K562 (cell line): ENCODE measurements at regions not wholly inside any gene's neighbourhood (a gene's known extent, or its start where the extent isn't known, plus 50 kb on each side); places are given as distances from the start of the nearest gene placed in this dataset.

Experiments used
- EP400 ChIP-seq: fragments of 450-650 bp; IDR thresholded peaks from 2 replicates; pipeline ENCODE4 v1.6.1; 2017; ENCODE audit warnings: antibody characterized with exemption, mild to moderate bottlenecking, moderate library complexity
- EZH2 ChIP-seq: IDR thresholded peaks from 2 replicates; pipeline ENCODE4 v1.6.1; 2012; ENCODE audit warnings: low read depth, mild to moderate bottlenecking, inconsistent platforms, low read length, borderline replicate concordance
- NCOA2 ChIP-seq, 2 experiments: fragments of 450-650 bp; IDR thresholded peaks; 2 replicates each; pipeline ENCODE4 v1.6.1; 2018; ENCODE audit warnings: mild to moderate bottlenecking in 2 of 2, moderate library complexity in 1 of 2; ENCODE audit not compliant: partially characterized antibody in 2 of 2
- NCOA4 ChIP-seq: fragments of 450-650 bp; IDR thresholded peaks from 2 replicates; pipeline ENCODE4 v1.6.1; 2018; ENCODE audit warnings: mild to moderate bottlenecking; ENCODE audit not compliant: partially characterized antibody
- NRF1 ChIP-seq, 2 experiments: fragments of 450-650 bp; IDR thresholded peaks in 1 of 2; conservative IDR thresholded peaks in 1 of 2; 2 replicates each; pipeline ENCODE4 v1.6.1; 2014; ENCODE audit warnings: mild to moderate bottlenecking in 2 of 2
- PCBP2 ChIP-seq: fragments of 200-400 bp; formaldehyde crosslinking; IDR thresholded peaks from 2 replicates; pipeline ENCODE4 v1.6.1; 2018; ENCODE audit warnings: low read length, low read depth, mild to moderate bottlenecking, moderate library complexity; ENCODE audit not compliant: poor library complexity, severe bottlenecking
- POLR2A ChIP-seq: fragments of 450-650 bp; conservative IDR thresholded peaks from 2 replicates; pipeline ENCODE4 v1.6.1; 2016
- RERE ChIP-seq: sonication (generic); formaldehyde crosslinking; IDR thresholded peaks from 2 replicates; pipeline ENCODE4 v1.8.0; 2023; ENCODE audit warnings: missing genetic modification reagents, mild to moderate bottlenecking, borderline replicate concordance
- TAF1 ChIP-seq: IDR thresholded peaks from 2 replicates; pipeline ENCODE4 v1.6.1; 2011; ENCODE audit warnings: mild to moderate bottlenecking, low read length, moderate library complexity; ENCODE audit not compliant: insufficient read depth, control insufficient read depth, severe bottlenecking; ENCODE audit errors: extremely low read depth
- WHSC1 ChIP-seq: IDR thresholded peaks from one replicate; pipeline ENCODE4 v1.6.1; 2012; ENCODE audit warnings: low read length, control low read depth, inconsistent platforms
- ZNF696 ChIP-seq: fragments of 250-450 bp; sonication (Bioruptor Pico); conservative IDR thresholded peaks from 2 replicates; pipeline ENCODE4 v1.4.0; 2020; ENCODE audit warnings: mild to moderate bottlenecking, moderate library complexity
- TF ChIP-seq, protein P1 (sequence below): sonication (generic); formaldehyde crosslinking; IDR thresholded peaks from 2 replicates; pipeline ENCODE4 v1.8.1; 2023; ENCODE audit warnings: mild to moderate bottlenecking, missing genetic modification reagents

DNA sequence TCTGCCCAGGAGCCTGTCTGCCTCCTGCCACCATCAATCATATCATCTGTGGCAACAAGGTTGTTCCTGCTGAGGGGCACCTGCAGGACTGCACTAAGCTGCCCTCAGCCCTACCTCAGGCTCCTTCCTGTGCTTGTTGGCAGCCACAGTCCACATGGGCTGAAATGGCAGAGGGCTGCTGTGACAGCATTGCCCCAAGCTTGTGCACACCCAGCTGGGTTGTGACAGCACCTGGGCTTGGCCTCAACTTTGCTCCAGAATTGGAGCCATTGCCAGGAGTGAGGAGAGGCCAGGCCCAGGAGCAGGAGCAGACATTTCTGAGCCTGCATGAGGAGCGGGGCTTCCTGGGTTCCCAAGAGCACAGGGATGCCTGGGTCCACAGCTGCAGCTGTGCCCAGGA lies 340.9 kb upstream of the CHRM2 start:
- TF ChIP-seq PCBP2 (no peak), NCOA2 (IDR thresholded peaks at IDR 0.05; ENCODE audit: partially characterized antibody in 2 of 2) (no peak), TAF1 (no peak), POLR2A (no peak), NCOA4 (no peak), RERE (CRISPR knock-in tag) (no peak), ZNF696 (CRISPR knock-in tag) (no peak), WHSC1 (no peak), NRF1 (conservative IDR thresholded peaks at IDR 0.05 in 1 of 2, IDR thresholded peaks at IDR 0.05 in 1 of 2) (no peak), EP400 (no peak), EZH2 (no peak)
- TF ChIP-seq, protein P1, sequence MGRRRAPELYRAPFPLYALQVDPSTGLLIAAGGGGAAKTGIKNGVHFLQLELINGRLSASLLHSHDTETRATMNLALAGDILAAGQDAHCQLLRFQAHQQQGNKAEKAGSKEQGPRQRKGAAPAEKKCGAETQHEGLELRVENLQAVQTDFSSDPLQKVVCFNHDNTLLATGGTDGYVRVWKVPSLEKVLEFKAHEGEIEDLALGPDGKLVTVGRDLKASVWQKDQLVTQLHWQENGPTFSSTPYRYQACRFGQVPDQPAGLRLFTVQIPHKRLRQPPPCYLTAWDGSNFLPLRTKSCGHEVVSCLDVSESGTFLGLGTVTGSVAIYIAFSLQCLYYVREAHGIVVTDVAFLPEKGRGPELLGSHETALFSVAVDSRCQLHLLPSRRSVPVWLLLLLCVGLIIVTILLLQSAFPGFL (CRISPR knock-in tag), result no peak
